IPS-18c (cell line): ENCODE measurements at regions not wholly inside any gene's neighbourhood (a gene's known extent, or its start where the extent isn't known, plus 50 kb on each side); places are given as distances from the start of the nearest gene placed in this dataset.
"Not testable (repeated sequence)": the region's sequence is repeated elsewhere in the genome, so short reads cannot be mapped to it uniquely, and the experiment has no call there.

Experiments used
- H3K4me3 ChIP-seq: 2 replicates; pipeline ENCODE4 v1.7.0; 2013; ENCODE audit warnings: low read depth, mild to moderate bottlenecking, low read length, moderate library complexity; ENCODE audit not compliant: insufficient read depth
- H3K9me3 ChIP-seq: one replicate; pipeline ENCODE4 v1.6.1; 2013; ENCODE audit warnings: mild to moderate bottlenecking, low read length, moderate library complexity; ENCODE audit not compliant: control insufficient read depth, insufficient read depth

- Histone ChIP-seq H3K9me3 (no peaks in the 10 kb centered on the region), H3K4me3 (no peak overlapping the region)
Measured at GRCh38 chr4:111393781-111394180, 751.5 kb upstream of the FAM241A start.

GRCh38 chr4:111398906-111399330, 746.3 kb upstream of the FAM241A start:
- Histone ChIP-seq H3K9me3 (no peaks in the 10 kb centered on the region), H3K4me3 (no peak overlapping the region)

GRCh38 chr4:111399623-111400022, 745.6 kb upstream of the FAM241A start:
- no peaks in the 10 kb centered on the region for H3K9me3 ChIP-seq
- no peak overlapping the region for H3K4me3 ChIP-seq

- Histone ChIP-seq H3K9me3 (no peaks in the 10 kb centered on the region), H3K4me3 (no peak overlapping the region)
Measured at GRCh38 chr4:111400741-111401140, 744.5 kb upstream of the FAM241A start.

- H3K9me3 ChIP-seq: no peaks in the 10 kb centered on the region
Measured at GRCh38 chr4:111404673-111405072, 740.6 kb upstream of the FAM241A start.

GRCh38 chr4:111405989-111406388, 739.3 kb upstream of the FAM241A start:
- no peak overlapping the region for H3K4me3 ChIP-seq
- no peaks in the 10 kb centered on the region for H3K9me3 ChIP-seq

More at GRCh38 chr4:111404673-111405072, 740.6 kb upstream of the FAM241A start:
- no peak overlapping the region for H3K4me3 ChIP-seq

- no peak overlapping the region for H3K4me3 ChIP-seq
- no peaks in the 10 kb centered on the region for H3K9me3 ChIP-seq
Measured at GRCh38 chr4:111410571-111410970, 734.7 kb upstream of the FAM241A start.

GRCh38 chr4:111417521-111417920, 727.7 kb upstream of the FAM241A start:
- no peaks in the 10 kb centered on the region for H3K9me3 ChIP-seq
- H3K4me3 ChIP-seq: no peak overlapping the region

GRCh38 chr4:111433441-111433840, 711.8 kb upstream of the FAM241A start:
- Histone ChIP-seq H3K9me3 (no peaks in the 10 kb centered on the region), H3K4me3 (no peak overlapping the region)

- Histone ChIP-seq H3K4me3 (no peak overlapping the region), H3K9me3 (no peaks in the 10 kb centered on the region)
Measured at GRCh38 chr4:111434586-111434985, 710.7 kb upstream of the FAM241A start.

- Histone ChIP-seq H3K4me3 (no peak overlapping the region), H3K9me3 (no peaks in the 10 kb centered on the region)
Measured at GRCh38 chr4:111435986-111436744, 709.1 kb upstream of the FAM241A start.

GRCh38 chr4:111441687-111442086, 703.6 kb upstream of the FAM241A start:
- H3K4me3 ChIP-seq: no peak overlapping the region
- no peaks in the 10 kb centered on the region for H3K9me3 ChIP-seq

GRCh38 chr4:111444836-111445235, 700.4 kb upstream of the FAM241A start:
- not testable (repeated sequence) for H3K9me3 ChIP-seq, H3K4me3 ChIP-seq

- no peak overlapping the region for H3K4me3 ChIP-seq
- H3K9me3 ChIP-seq: no peaks in the 10 kb centered on the region
Measured at GRCh38 chr4:111449657-111450056, 695.6 kb upstream of the FAM241A start.

- Histone ChIP-seq H3K4me3 (no peak overlapping the region), H3K9me3 (no peaks in the 10 kb centered on the region)
Measured at GRCh38 chr4:111450867-111451266, 694.4 kb upstream of the FAM241A start.

GRCh38 chr4:111453216-111453615, 692.0 kb upstream of the FAM241A start:
- Histone ChIP-seq H3K9me3 (no peaks in the 10 kb centered on the region), H3K4me3 (no peak overlapping the region)

GRCh38 chr4:111454961-111455360, 690.3 kb upstream of the FAM241A start:
- Histone ChIP-seq H3K4me3 (no peak overlapping the region), H3K9me3 (no peaks in the 10 kb centered on the region)

GRCh38 chr4:111464251-111465045, 680.8 kb upstream of the FAM241A start:
- no peak overlapping the region for H3K4me3 ChIP-seq
- H3K9me3 ChIP-seq: no peaks in the 10 kb centered on the region
